Stimulated activated CD4-positive, alpha-beta T cell treated with anti-CD3 and anti-CD28 coated beads, Interleukin-4, amount 100 ng/mL, for 1 hour (primary cell): ENCODE measurements at regions not wholly inside any gene's neighbourhood (a gene's known extent, or its start where the extent isn't known, plus 50 kb on each side); places are given as distances from the start of the nearest gene placed in this dataset.

Experiments used
- DNase-seq: peaks from one replicate; pipeline ENCODE4 v3.0.0-alpha.2; 2020

DNA sequence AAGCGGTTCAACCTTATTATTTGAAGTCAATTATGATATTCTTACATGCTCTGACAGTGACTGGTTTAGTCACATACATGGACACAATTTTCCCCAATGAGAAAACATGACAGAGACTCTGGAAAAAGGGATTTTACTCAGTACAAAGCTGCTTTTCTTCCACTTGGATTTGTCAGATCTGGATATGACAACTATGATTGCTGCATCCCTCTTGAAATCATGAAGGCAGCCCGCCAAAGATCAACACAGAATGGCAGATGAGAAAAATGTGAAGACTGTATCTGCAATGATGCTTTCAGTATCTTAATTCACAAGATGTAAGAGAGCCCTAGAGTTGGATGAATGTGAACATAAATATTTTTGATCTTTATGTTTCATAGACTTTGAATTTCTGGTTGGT is 439.6 kb downstream of the CDH8 start:
- DNase-seq: no peak

DNA sequence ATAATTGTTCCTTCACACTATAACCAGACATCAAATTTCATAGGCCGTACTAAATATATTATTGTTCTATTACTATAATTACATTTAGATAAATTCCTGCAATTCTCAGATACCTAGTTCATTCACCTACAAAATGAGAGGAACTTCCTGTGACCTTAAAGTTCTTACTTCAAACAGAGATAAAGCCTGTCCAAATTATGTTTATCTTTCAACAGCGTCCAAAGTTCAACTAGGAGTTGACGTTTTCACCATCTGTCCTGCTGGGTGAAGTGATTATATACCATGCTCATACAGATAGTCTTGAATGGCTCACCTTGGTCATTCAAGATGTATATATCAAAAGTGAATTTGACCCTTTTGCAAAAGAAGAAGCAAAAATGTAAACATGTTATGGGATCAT is 440.6 kb downstream of the CDH8 start:
- no peak for DNase-seq

DNA sequence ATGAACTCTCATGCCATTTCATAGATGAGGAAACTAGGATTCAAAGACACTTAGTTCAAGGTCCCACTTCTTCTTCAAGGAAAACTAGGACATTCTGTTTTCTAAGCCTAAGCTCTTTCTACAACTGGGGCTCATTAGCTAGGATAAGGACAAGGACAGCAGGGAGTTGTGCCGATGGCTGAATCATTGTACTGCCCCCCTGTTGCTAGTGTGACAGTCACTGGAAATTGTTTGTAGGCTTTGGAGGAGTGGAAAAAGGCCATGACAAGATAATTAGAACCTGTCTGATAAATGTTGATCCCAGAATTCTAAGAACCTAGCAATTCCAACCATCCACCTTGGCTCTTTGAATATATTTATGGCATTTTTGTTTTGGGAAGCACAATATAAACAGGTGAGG is 445.7 kb downstream of the CDH8 start:
- no peak for DNase-seq

DNA sequence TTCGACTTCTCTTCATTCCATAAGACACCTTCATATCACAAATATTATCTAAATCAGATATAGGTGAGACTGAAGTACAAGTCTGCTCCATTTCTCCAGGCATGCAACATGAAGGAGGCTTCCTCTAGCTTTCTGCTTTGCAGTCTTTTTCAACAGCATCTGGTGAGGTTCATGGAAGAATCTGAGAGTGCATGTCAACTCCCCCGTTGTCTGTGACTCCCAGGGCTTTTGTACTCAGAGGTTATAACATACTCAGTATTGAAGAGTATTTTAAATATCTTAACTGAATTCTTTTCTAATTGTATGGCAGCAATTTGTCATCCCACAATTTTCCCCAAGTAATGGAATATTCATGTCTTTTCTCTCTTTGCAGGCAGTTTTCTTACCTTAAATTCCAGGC is 448.7 kb downstream of the CDH8 start:
- DNase-seq: no peak

DNA sequence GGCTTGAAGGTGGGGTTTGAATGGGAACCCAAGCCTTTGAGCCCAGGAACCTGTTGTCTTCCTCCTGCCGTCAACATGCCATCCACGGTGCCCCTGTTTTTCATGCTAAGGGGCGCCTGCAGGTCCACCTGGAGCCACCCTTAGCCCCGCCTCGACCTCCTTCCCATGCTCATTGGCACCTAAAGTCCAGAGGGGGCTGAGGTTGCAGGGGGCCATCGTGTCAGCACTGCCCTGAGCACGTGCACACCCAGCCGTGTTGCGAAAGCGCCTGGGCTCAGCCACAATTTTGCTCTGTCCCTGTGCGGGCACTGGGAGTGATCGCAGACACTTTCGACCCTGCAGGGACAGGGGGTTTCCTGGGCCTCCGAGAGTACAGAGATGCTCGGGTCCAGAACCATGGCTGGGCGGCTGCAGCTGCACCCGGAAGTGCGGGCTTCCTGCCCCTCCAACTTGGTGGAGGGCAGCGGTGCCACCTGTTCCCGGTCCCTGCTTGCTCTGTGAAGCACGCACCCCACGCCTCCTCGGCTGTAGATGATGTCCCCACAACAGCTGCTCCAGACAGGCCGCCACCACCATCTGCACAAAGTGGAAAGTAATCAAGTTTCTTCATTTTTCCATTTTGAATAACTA is 454.7 kb downstream of the CDH8 start:
- DNase-seq: no peak

DNA sequence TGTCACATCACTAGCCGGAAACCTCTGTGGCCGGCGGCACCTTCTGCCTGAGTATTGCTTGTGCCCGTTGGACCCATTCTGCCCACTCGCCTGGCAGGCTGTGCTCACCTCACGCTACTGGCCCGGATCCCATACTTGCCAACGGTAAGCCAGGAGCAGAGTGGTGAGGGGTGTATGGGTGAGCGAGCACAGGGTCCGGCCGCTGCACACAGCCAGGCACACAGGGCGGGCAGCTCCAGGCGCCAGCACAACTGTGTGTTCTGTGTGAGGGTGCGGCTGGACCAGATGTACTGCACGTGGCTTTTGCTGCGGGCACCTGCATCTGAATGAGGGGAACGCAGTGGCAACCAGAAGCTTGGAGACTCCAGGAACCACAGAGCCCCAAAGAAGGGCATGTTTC is 455.7 kb downstream of the CDH8 start:
- no peak for DNase-seq

DNA sequence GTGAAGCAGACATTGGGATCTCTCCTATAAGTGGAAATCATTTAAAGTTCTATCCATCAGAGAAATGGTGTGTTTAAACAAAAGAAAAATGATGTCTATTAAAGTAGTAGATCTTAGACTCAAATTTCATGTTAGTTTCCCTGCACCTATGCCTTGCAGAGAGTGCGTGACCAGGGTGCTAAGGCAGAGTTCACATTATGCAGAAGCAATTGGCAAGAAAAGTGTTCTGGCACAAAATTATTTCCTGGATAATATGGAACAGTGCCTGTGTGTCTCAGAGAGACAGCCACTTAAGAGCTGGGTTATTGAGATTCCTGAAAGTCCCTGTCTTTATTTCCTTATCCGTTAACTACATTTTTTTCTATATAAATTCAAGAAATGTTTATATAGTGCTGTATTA is 457.0 kb downstream of the CDH8 start:
- DNase-seq: no peak

DNA sequence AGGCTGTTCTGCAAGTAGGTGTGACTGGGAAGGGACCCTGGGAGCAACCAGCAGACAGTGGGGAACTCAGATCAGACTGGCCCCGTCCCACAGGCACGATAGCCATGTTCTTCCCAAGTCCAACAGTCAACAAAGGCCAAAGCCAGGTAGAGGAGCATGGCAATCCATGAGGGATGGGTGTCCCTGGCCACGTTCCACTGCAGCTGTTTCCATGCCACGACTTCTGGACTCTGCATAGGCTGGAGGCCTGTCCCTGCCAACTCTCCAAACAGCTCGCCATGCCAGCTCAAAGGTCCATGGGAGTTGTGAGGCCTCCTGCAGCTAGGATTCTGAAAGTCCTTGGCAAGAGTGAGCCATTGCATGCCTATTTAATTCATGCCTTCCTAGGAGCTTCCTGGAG is 459.8 kb downstream of the CDH8 start:
- no peak for DNase-seq

DNA sequence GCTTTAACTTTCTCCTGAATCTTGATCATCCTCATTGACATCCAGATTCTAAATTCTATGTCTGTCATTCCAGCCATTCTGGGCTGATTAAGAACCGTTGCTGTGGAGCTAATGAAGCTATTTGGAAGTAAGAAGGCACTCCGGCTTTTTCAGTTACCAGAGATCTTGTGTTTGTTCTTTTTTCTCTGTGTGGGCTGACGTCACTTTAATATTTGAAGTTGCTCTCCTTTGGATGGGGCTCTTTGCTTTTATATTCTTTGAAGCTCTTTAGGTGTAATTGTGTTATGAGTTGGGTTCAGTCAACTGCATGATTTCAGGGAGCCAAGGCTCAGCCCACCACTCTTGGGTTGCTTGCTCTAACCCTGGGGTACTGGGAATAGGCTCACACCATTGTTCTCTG is 460.6 kb downstream of the CDH8 start:
- no peak for DNase-seq

DNA sequence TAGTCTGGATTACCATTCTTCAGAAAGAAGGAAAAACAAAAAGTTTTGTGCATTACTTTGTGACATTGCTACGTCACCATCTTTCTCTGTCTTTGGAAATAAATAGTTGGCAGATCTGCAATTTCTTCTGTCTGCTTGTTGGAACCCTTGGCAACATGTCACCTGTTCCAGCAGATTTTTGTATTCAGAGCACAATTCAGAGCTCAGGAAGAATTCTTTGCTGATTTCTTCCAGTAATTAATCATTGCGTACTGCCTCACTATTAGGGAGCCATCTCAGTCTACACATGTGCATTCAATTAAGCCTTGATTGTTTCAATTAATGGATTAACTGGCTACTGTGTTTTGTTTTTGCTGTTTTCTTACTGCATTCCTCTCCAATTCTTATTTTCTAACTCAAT is 467.2 kb downstream of the CDH8 start:
- no peak for DNase-seq

DNA sequence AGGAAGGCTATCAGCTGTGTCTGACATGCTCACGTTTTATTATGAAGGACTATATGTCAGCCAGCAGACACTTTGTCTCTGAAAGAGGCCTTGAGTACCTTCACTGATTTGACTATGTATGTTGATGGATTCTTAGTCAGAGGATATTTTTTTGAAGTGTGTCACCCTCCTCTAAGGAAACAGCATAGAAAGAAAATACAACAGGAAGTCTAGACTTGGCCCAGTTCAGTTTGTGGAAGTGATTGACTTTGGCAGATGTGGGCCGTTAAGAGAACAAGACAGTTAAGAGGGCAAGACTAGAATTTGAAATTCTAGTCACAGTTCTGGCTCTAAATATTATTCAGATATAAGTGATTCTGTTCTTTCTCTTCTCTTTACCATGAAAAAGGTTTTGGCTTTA is 471.5 kb downstream of the CDH8 start:
- DNase-seq: no peak

DNA sequence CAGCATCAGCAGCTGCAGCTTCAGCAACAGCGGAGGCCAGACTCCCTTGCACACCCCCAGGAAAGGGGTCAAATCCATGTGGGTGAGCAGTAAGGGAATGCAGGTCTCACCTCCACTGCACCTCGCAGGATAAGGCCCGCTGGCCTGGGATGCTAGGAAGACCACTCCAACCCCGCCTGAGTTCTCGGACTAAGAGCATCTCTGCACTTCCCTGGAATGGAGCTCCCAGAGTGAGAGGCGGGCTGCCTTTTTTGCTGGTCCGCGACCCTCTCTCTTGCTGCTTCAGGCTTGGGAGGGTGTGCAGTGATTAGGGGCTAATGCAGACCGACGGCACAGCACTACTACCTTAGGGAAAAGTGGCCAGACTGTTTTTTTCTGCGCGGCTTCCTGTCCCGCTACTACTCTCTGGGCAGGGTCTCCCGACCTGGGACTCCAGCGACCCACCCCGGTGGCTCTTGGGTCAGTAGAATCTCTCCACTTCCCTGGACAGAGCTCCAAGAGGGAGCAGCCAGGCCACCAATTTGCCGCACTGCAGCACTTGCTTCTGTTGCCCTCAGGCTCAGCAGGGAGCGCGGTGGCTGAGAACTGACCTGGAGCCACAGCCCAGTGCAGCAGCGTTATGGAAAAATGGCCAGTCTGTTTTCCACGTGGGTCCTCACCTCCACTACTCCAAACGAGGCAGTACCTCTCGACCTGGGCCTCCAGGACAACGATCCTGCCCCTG is 480.4 kb downstream of the CDH8 start:
- DNase-seq: no peak

DNA sequence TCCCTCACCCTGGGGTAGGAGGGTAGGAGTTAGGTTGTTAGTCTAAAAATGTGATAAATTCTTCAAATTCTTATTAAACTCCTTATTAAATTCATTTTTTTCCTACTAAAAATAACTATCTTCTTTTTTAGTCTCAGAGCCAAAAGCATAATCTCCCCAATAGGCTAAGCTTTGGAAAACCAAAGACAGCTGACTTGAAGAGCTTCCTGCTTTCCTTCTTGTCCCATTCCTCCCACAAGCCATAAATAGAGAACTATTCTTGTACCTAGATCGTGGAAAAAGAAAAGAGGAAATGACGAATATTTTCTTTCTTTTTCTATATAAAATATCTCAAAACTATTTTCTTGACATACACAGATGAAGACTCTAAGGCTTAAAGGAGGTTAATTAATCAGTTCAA is 486.9 kb downstream of the CDH8 start:
- no peak for DNase-seq

DNA sequence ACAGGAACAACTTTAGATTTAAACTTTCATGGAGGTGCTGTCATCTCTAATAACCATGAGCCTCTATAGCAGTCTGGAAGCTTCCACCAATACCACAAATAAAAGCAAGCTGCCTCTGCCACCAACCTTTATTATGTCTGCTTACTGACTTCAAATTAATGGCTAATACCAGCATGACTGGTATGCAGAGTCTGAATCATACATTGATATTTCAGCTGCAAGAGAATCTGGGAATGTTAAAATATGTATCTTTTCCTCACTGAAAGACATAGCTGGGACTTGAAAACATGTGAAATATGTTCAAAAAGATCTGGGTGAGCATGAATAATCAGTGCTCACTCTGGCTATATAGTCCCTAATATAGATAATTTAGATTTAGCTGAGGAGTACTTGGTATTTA is 488.6 kb downstream of the CDH8 start:
- DNase-seq: no peak

DNA sequence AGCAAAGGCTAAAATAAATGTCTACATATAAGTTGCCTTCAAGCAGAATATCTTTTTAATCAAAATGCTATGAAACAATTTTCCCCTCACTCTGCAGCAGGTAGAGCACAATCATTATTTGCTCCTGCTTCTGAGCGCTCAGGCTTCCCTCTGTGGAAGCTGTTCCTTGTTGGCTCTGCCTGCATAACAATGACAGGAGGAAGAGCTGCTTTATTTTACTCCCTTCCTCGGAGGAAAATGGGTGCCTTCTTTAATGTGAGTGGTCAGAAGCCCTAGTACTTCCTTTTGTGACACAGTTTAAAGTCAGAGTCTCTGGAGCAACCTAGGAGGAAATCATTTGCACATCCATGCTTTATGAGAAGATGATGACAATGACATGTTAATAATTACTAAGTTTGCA is 492.1 kb downstream of the CDH8 start:
- no peak for DNase-seq

DNA sequence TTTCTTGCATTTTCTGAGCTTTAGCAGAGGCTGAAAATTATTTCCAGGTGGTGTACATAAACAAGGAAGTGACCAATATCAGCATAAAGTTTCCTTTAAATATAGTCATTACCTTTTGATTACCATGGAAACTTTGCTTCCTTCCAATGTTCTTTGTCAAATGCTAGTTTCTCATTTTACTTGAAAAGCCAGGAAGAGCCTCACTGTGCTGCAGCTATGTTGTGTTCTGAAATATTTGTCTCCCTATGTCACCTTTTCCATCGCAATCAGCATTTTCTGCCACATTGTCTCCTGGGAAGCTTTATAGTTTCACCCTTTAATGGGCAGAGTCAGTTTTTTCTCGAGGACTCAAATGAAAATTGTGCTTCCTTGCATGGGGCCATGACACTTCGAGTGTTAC is 496.0 kb downstream of the CDH8 start:
- DNase-seq: no peak

DNA sequence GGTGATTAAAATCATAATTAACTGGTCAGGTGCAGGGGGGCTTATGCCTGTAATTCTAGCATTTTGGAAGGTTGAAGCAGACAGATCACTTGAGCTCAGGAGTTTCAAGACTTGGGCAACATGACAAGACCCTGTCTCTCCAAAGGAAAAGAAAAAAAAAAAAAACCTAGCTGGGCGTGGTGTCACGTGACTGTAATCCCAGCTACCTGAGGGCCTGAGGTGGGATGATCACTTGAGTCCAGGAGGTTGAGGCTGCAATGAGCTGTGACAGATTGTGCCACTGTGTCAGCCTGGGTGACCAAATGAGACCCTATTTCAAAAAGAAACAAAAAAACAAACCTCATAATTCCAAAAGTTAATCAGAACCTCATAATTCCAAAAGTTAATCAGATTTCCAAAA is 505.5 kb downstream of the CDH8 start:
- DNase-seq: no peak

DNA sequence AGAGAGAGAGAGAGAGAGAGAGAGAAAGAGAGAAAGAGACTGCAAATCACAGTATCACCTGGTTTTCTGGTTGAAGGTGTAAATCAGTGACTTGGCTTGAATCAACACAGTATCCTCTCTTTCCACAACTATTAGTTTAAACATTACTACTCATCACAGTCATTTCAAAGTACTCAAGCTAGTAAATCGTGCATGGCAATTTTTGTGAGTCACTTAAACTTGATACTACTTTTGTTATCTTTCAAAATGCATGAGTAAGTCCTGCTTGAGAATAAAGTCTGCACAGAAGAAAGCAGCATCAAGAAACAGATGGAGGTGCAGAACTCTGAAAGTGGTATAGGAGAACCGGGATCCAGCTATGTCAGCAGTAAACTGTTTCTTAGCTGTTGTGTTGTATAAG is 535.4 kb downstream of the CDH8 start:
- no peak for DNase-seq

DNA sequence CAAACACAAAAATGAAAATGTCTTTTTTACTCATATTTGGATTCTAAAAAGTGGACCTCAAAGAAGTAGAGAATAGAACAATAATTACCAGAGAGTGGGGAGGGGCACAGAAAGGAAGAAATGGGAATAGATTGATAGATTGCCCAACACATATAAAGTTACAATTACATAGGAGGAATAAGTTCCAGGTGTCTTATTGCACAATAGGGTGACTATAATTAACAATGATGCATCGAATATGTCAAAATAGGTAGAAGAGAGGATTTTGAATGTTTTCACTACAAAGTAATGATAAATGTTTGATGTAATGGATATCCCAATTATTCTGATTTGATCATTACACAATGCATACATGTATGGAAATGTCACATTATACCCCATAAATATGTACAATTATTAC is 556.0 kb downstream of the CDH8 start:
- DNase-seq: no peak

DNA sequence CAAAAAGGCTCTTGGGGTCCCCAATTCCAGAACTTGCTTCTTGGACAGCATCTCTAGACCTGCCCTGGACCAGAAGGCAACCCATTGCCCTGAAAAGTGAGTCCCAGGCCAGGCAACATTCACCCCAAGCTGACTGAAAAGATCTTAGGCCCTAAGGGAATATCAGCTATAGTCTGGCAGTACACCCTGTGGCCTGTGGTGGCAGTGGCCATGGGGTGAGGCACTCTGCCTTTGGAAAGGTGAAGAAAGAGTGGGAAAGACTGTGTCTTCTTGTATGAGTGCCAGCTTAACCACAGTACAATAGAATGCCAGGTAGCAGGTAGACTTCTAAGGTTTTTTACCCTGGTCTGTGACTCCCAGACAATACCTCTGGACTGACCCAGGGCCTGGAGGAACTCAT is 564.5 kb downstream of the CDH8 start:
- DNase-seq: no peak

DNA sequence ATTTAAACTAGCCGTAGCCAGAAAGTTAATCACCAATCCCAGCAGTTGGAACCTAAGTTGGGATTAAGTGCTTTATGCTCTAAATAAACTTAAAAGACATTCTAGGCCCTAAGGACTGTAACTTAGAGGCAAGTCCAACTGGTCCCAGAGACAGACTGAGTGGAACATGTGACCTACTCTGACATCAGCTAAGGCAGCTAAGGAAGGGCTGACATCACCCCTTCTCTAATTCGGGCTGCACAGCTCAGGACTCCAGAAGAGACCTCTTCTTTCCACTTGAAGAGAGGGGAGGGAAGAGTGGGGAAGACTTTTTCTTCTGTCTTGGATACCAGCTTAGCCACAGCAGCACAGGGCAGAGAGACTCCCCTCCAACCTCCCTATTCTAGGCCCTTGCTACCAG is 565.2 kb downstream of the CDH8 start:
- no peak for DNase-seq

DNA sequence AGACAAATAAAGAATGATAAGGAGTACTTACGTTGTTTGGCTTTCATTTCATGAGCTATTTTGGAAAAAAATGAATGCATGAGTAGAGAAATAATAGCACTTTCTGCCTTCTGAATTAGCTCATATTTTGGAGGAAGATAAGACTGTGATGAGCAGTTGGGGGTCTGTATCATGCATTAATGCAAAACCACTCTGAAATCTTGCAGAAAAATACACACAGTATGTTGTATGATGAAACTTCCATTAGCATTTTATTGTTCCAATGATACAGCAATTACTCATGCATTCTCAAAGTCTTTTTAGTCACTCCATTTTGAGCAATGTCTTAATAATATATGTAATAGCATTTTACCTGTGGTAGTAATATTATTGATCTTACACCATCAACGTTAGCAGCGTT is 571.0 kb downstream of the CDH8 start:
- DNase-seq: no peak

DNA sequence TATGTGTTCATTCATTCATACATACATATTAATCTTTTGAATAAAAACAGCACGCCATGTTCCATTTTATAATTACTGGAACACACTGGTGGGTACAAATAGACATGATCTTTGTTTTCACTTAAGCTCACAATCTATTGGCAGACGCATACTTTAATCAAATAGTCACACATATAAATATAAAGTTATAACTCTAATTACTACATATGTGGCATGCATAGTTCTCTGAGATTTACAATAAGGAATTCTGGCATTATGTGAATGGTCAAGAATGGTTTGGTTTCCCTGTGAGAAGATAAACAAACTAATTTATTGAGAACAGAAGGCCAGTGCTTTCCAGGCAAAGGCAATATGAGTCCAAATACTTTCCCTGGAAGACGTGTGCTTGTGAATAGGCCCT is 576.2 kb downstream of the CDH8 start:
- DNase-seq: no peak

DNA sequence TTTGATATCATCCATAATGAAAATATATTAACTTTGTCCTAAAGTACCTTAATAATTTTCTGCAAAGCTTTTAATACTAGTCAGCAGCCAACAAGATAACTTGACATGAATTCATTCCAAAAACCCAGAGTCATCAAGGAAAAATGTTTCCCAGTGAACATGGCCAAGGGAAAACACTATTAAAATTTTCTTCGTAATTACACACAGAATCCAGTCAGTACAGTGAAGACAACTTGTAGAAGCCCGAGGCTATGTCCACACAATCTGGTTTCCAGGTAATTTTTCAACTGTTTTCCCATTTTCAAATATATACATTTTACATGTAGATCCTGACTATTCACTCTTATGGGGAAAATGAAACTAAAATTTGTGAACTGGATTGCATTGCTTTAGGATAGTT is 600.9 kb downstream of the CDH8 start:
- no peak for DNase-seq

DNA sequence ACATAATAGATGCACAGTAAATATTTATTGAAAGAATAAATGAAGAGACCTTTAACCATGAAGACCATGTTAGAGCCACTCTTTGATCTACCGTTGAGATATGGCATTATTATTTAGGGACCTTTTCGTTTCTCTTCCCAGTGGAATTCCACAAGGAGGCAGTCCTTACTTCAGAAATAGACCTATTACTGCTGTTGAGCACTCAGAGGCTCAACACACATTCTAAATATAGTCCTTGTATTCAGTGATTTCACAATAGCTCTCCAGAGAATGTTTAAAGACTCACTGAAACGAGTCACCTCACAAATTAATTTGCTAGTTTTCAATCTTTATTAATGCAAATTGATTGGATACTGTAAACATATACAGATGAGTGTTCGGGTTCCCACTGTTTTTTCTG is 603.8 kb downstream of the CDH8 start:
- no peak for DNase-seq
